ENCODE measurements at regions not wholly inside any gene's neighbourhood (a gene's known extent, or its start where the extent isn't known, plus 50 kb on each side); places are given as distances from the start of the nearest gene placed in this dataset.

GRCh38 chr13:65387743-65388347, 1842.3 kb downstream of the PCDH9 start:
- no peak for DNase-seq

More at GRCh38 chr13:65387743-65388347, 1842.3 kb downstream of the PCDH9 start:
- no peaks in the 10 kb centered on the region for H3K4me1 Mint-ChIP-seq
- no peaks in the 10 kb centered on the region for H3K23me2 ChIP-seq (ENCODE audit: insufficient read length, low read depth, low read length, poor library complexity, severe bottlenecking)
- no peak overlapping the region for H2AK5ac ChIP-seq (ENCODE audit: insufficient read length, low read length)
- H3K79me2 ChIP-seq (ENCODE audit: insufficient read depth, low read length) = no peaks in the 10 kb centered on the region
- no peaks in the 10 kb centered on the region for H3K27me3 ChIP-seq (ENCODE audit: insufficient read depth, low read length)
- no peak overlapping the region for H2AFZ ChIP-seq (ENCODE audit: low read length)
- no peak overlapping the region for H3K4ac ChIP-seq (ENCODE audit: low read depth, low read length)
- H2BK12ac ChIP-seq (ENCODE audit: insufficient read length, low read depth, low read length) = no peak overlapping the region
- WGBS (ENCODE audit: extremely low coverage, insufficient read length, low lambda C conversion rate) = no CpG with 5 or more reads among the region's 6 CpGs
- no peak overlapping the region for H3K56ac ChIP-seq (ENCODE audit: insufficient read length, low read depth, low read length)
- H3K23ac ChIP-seq (ENCODE audit: insufficient read length, low read depth, low read length) = no peak overlapping the region
- no peak overlapping the region for H2BK20ac ChIP-seq (ENCODE audit: low read depth, low read length, poor library complexity, severe bottlenecking)
- peaks cover 28 to 40% of the 10 kb centered on the region in 2 experiments for H3K9me3 Mint-ChIP-seq
- H3K4me1 ChIP-seq (ENCODE audit: insufficient read depth, low read length) = no peaks in the 10 kb centered on the region
- H3K9ac ChIP-seq (ENCODE audit: extremely low read depth, insufficient read length, low read length) = no peak overlapping the region
- no peak overlapping the region for H4K8ac ChIP-seq (replicated peaks; ENCODE audit: insufficient read length, low read depth, low read length)
- no peaks in the 10 kb centered on the region for H3K79me1 ChIP-seq (ENCODE audit: insufficient read depth, low read depth, low read length, poor library complexity, severe bottlenecking)
- no peak overlapping the region for H3K14ac ChIP-seq (ENCODE audit: insufficient read depth, low read length)
- no peaks in the 10 kb centered on the region for H3K9me3 ChIP-seq (ENCODE audit: control insufficient read depth, low read depth, low read length)
- H3K27ac ChIP-seq (ENCODE audit: insufficient read length, low read depth, low read length) = no peak overlapping the region
- H3K27ac Mint-ChIP-seq = no peak overlapping the region
- H4K5ac ChIP-seq (ENCODE audit: insufficient read length, low read depth, low read length) = no peak overlapping the region
- 0 out of 2 replicates have a peak, but pooled peaks cover 3% of the 10 kb centered on the region for H3K27me3 Mint-ChIP-seq (ENCODE audit: low read depth)
- no peak overlapping the region for H2BK15ac ChIP-seq (ENCODE audit: low read depth, low read length)
- no peak overlapping the region for H2BK5ac ChIP-seq (ENCODE audit: insufficient read length, low read length)
- no peak overlapping the region for H3K4me3 Mint-ChIP-seq
- H3K18ac ChIP-seq (ENCODE audit: insufficient read length, low read depth, low read length) = no peak overlapping the region
- no peak overlapping the region for H4K91ac ChIP-seq (ENCODE audit: insufficient read length, low read depth, low read length)
- H2BK120ac ChIP-seq (ENCODE audit: low read depth, low read length, poor library complexity, severe bottlenecking) = no peak overlapping the region
- H3T11ph ChIP-seq (ENCODE audit: low read length) = no peak overlapping the region
- H3K4me2 ChIP-seq (ENCODE audit: insufficient read depth, insufficient read length, low read length) = no peak overlapping the region
- TF ChIP-seq CTCF (conservative IDR thresholded peaks at IDR 0.05) = no peak
- peaks cover 11 to 26% (median 16%) of the 10 kb centered on the region in 3 experiments for H3K36me3 Mint-ChIP-seq (ENCODE audit: insufficient read depth in 1 of 3, low read depth in 3 of 3)
- no peaks in the 10 kb centered on the region for H4K20me1 ChIP-seq (ENCODE audit: control insufficient read depth, insufficient read depth, insufficient read length)
